Glutamatergic neuron (in vitro differentiated cells): ENCODE measurements at regions not wholly inside any gene's neighbourhood (a gene's known extent, or its start where the extent isn't known, plus 50 kb on each side); places are given as distances from the start of the nearest gene placed in this dataset.

Experiments
- DNase-seq: peaks from one replicate; pipeline ENCODE4 v3.0.0; 2022
- H3K27ac Mint-ChIP-seq: one replicate; pipeline ENCODE4 v1.8.0; 2020; ENCODE audit warnings: mild to moderate bottlenecking, mixed read lengths, inconsistent platforms; ENCODE audit not compliant: unreplicated experiment
- H3K27me3 Mint-ChIP-seq: one replicate; pipeline ENCODE4 v1.8.0; 2020; ENCODE audit warnings: mild to moderate bottlenecking, moderate library complexity, mixed read lengths, inconsistent platforms; ENCODE audit not compliant: unreplicated experiment
- H3K36me3 Mint-ChIP-seq: one replicate; pipeline ENCODE4 v1.8.0; 2020; ENCODE audit warnings: mild to moderate bottlenecking, mixed read lengths, inconsistent platforms; ENCODE audit not compliant: unreplicated experiment
- H3K4me1 Mint-ChIP-seq: one replicate; pipeline ENCODE4 v1.8.0; 2020; ENCODE audit warnings: mild to moderate bottlenecking, low read depth, mixed read lengths, inconsistent platforms; ENCODE audit not compliant: unreplicated experiment
- H3K4me3 Mint-ChIP-seq: one replicate; pipeline ENCODE4 v1.8.0; 2020; ENCODE audit warnings: mild to moderate bottlenecking, mixed read lengths, inconsistent platforms; ENCODE audit not compliant: unreplicated experiment
- H3K9me3 Mint-ChIP-seq: one replicate; pipeline ENCODE4 v1.8.0; 2020; ENCODE audit warnings: mild to moderate bottlenecking, moderate library complexity, mixed read lengths, inconsistent platforms; ENCODE audit not compliant: unreplicated experiment
- TF ChIP-seq, protein P1 (sequence below): fragments of 200-600 bp; sonication (generic); IDR thresholded peaks from one replicate; pipeline ENCODE4 v1.5.0; 2021; ENCODE audit not compliant: partially characterized antibody, unreplicated experiment

DNA sequence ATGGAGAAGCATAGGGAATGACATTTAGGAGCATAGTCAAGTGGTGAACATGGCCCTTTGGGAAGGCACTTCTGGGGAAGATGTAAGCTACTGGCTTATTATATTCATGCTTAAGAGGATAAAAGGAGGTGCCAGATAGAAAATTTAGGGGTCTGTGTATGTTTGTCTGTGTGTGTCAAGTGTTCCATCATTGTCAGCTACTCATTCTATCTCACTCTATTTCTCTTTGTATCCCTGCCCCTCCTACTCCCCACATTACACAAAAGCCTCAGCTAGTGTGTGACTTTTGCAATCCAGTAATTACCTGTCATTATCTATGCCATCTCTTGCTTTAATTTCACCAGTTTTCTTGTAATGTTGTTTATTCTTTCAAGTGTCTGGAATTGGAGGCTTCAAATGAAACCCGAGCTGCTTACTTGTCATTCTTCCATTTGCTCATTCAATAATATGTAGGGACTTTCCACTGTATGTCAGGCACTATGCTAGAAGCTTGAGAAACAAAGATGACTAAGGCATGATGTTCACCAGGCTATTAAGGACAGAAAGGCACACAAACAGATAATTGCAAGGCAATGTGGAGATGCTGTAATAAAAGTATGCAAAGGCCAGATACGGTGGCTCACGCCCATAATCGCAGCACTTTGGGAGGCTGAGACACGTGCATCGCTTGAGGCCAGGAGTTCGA is 229.8 kb upstream of the TEX13C start:
- TF ChIP-seq, protein P1, sequence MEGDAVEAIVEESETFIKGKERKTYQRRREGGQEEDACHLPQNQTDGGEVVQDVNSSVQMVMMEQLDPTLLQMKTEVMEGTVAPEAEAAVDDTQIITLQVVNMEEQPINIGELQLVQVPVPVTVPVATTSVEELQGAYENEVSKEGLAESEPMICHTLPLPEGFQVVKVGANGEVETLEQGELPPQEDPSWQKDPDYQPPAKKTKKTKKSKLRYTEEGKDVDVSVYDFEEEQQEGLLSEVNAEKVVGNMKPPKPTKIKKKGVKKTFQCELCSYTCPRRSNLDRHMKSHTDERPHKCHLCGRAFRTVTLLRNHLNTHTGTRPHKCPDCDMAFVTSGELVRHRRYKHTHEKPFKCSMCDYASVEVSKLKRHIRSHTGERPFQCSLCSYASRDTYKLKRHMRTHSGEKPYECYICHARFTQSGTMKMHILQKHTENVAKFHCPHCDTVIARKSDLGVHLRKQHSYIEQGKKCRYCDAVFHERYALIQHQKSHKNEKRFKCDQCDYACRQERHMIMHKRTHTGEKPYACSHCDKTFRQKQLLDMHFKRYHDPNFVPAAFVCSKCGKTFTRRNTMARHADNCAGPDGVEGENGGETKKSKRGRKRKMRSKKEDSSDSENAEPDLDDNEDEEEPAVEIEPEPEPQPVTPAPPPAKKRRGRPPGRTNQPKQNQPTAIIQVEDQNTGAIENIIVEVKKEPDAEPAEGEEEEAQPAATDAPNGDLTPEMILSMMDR = no peak
- Mint-ChIP-seq H3K4me1 (no peaks in the 10 kb centered on the region), H3K36me3 (no peaks in the 10 kb centered on the region), H3K27ac (no peak overlapping the region), H3K9me3 (no peaks in the 10 kb centered on the region), H3K4me3 (no peak overlapping the region), H3K27me3 (peaks cover 1% of the 10 kb centered on the region)
- DNase-seq = no peak

DNA sequence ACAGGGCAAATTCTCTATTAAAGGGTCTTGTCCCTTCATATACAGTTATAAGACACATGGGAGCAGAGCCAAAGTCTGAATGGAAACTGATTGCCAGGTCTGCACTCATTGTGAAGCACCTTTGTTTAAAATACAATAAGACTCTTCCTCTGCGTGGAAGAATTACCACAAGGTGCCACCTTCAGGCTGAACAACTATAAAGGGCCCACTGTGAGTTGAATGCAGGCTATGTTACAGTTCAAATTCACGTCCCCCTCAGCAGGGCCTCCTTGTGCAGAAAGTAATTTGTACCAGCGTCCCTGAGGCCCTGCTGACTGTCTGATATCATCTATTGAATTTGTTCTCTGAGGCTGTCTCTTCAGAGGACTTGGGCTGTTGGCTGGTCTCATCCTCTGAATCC is 225.8 kb upstream of the TEX13C start:
- no peak overlapping the region for H3K27ac Mint-ChIP-seq

DNA sequence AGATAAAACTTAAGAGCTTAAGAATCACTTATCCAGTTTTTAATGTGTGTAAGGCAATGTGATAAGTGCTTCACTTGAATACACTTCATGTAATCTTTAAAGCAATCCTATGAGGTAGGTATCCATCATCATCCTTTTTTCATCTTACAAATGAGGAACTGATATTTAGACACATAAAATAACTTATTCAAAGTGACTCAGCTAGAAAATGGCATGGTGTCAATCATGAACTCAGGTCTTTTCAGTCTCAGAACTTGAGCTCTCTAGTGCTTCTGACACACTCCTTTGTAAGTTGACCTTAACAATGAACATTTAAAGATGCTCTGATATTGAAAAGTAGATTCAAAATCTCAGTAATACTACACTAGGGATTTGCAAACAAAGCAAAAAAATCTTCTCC is 224.8 kb upstream of the TEX13C start:
- H3K27ac Mint-ChIP-seq = no peak overlapping the region
- H3K27me3 Mint-ChIP-seq = no peaks in the 10 kb centered on the region
- no peak for DNase-seq
- no peaks in the 10 kb centered on the region for H3K36me3 Mint-ChIP-seq
- H3K9me3 Mint-ChIP-seq = no peaks in the 10 kb centered on the region
- no peaks in the 10 kb centered on the region for H3K4me1 Mint-ChIP-seq
- H3K4me3 Mint-ChIP-seq = no peak overlapping the region
- TF ChIP-seq, protein P1 = no peak

More for the DNA sequence above, 225.8 kb upstream of the TEX13C start:
- no peaks in the 10 kb centered on the region for H3K36me3 Mint-ChIP-seq
- no peaks in the 10 kb centered on the region for H3K27me3 Mint-ChIP-seq
- no peak overlapping the region for H3K4me3 Mint-ChIP-seq
- H3K9me3 Mint-ChIP-seq = no peaks in the 10 kb centered on the region
- no peak for DNase-seq
- H3K4me1 Mint-ChIP-seq = no peaks in the 10 kb centered on the region
- TF ChIP-seq, protein P1 = no peak

DNA sequence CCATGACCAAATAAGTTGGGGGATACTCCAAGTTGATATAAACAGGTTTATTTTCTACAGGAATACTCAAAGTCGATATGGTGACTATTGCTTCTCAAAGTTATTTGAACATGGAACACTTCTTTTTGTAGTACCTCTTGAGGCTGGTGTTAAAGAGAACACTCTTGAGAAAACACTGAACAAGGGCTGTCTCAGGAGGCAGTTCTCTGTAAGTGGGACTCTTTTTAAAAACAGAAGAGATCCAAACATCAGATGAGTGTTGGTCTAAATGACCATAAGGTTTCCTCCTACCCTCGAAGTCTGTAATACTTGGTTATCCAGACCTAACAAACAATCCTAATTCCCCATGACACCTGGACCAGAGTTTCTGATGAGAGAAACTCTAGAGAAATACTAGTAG is 223.2 kb upstream of the TEX13C start:
- H3K27me3 Mint-ChIP-seq = no peaks in the 10 kb centered on the region
- TF ChIP-seq, protein P1 = no peak
- no peaks in the 10 kb centered on the region for H3K36me3 Mint-ChIP-seq
- no peak overlapping the region for H3K27ac Mint-ChIP-seq
- no peak overlapping the region for H3K4me3 Mint-ChIP-seq
- H3K4me1 Mint-ChIP-seq = no peaks in the 10 kb centered on the region
- no peak for DNase-seq
- H3K9me3 Mint-ChIP-seq = no peaks in the 10 kb centered on the region

DNA sequence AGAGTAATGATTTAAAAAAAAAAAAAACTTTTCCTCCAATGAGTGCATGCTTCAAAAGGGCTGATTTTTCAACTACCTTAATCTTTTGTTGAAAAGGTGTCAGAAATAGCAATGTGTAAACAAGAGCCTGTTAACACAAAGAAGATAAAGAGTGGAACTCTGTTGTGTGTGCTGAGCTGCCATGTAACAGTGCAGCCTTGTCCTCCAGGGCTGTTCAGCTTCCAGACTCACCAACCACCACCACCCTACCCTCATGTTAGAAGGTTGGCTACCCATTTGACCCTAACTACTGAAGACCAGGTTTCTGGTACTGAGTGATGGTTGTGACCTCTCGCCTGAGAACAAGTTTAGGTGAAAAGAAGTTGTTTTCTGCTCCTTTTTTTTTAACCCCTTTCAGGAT is 222.8 kb upstream of the TEX13C start:
- TF ChIP-seq, protein P1 = no peak
- Mint-ChIP-seq H3K27me3 (no peaks in the 10 kb centered on the region), H3K9me3 (no peaks in the 10 kb centered on the region), H3K27ac (no peak overlapping the region), H3K4me3 (no peak overlapping the region), H3K36me3 (no peaks in the 10 kb centered on the region), H3K4me1 (no peaks in the 10 kb centered on the region)
- no peak for DNase-seq
